GM12875 (cell line): ENCODE measurements at regions not wholly inside any gene's neighbourhood (a gene's known extent, or its start where the extent isn't known, plus 50 kb on each side); places are given as distances from the start of the nearest gene placed in this dataset.

ENCODE experiments used
- H3K4me3 ChIP-seq: one replicate; pipeline ENCODE4 v1.5.1; 2011; ENCODE audit warnings: low read depth, low read length, control low read depth
- CTCF ChIP-seq: IDR thresholded peaks from 2 replicates; pipeline ENCODE4 v1.5.1; 2011; ENCODE audit warnings: low read depth, mild to moderate bottlenecking, control low read depth, inconsistent platforms, low read length, moderate library complexity, borderline replicate concordance; ENCODE audit not compliant: insufficient read depth

- no peak overlapping the region for H3K4me3 ChIP-seq
These were observed 168.7 kb downstream of the ZBTB18 start for GRCh38 chr1:244219802-244220201.

GRCh38 chr1:244220410-244220809 is 169.3 kb downstream of the ZBTB18 start:
- TF ChIP-seq CTCF = no peak

More at GRCh38 chr1:244219802-244220201, 168.7 kb downstream of the ZBTB18 start:
- no peak for TF ChIP-seq CTCF

GRCh38 chr1:244221991-244222390 is 170.9 kb downstream of the ZBTB18 start:
- no peak overlapping the region for H3K4me3 ChIP-seq
- no peak for TF ChIP-seq CTCF

More at GRCh38 chr1:244220410-244220809, 169.3 kb downstream of the ZBTB18 start:
- no peak overlapping the region for H3K4me3 ChIP-seq

GRCh38 chr1:244224487-244225430 is 173.7 kb downstream of the ZBTB18 start:
- no peak for TF ChIP-seq CTCF
- no peak overlapping the region for H3K4me3 ChIP-seq

GRCh38 chr1:244226435-244226834 is 175.4 kb downstream of the ZBTB18 start:
- TF ChIP-seq CTCF = no peak
- no peak overlapping the region for H3K4me3 ChIP-seq

- no peak for TF ChIP-seq CTCF
- no peak overlapping the region for H3K4me3 ChIP-seq
These were observed 179.4 kb downstream of the ZBTB18 start for GRCh38 chr1:244230470-244230869.

GRCh38 chr1:244231193-244231571 is 180.1 kb downstream of the ZBTB18 start:
- no peak for TF ChIP-seq CTCF
- no peak overlapping the region for H3K4me3 ChIP-seq
